D721Med (cell line): ENCODE measurements at regions not wholly inside any gene's neighbourhood (a gene's known extent, or its start where the extent isn't known, plus 50 kb on each side); places are given as distances from the start of the nearest gene placed in this dataset.

Experiments
- DNase-seq: peaks from one replicate; pipeline ENCODE4 v3.0.0; 2011; ENCODE audit warnings: low spot score; ENCODE audit not compliant: insufficient read length
- FAIRE-seq: peaks from 2 replicates; lab custom pipeline; 2011; peaks lifted over from hg19 to GRCh38; lab: Jason Lieb, UNC
- TF ChIP-seq, protein P1 (sequence below): IDR thresholded peaks from 2 replicates; pipeline ENCODE4 v1.5.1; 2012; ENCODE audit warnings: mild to moderate bottlenecking, control low read depth; ENCODE audit not compliant: insufficient read depth; ENCODE audit errors: missing control alignments

- TF ChIP-seq, protein P1, sequence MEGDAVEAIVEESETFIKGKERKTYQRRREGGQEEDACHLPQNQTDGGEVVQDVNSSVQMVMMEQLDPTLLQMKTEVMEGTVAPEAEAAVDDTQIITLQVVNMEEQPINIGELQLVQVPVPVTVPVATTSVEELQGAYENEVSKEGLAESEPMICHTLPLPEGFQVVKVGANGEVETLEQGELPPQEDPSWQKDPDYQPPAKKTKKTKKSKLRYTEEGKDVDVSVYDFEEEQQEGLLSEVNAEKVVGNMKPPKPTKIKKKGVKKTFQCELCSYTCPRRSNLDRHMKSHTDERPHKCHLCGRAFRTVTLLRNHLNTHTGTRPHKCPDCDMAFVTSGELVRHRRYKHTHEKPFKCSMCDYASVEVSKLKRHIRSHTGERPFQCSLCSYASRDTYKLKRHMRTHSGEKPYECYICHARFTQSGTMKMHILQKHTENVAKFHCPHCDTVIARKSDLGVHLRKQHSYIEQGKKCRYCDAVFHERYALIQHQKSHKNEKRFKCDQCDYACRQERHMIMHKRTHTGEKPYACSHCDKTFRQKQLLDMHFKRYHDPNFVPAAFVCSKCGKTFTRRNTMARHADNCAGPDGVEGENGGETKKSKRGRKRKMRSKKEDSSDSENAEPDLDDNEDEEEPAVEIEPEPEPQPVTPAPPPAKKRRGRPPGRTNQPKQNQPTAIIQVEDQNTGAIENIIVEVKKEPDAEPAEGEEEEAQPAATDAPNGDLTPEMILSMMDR = no peak
- FAIRE-seq = peak; percentile 21
Measured at GRCh38 chr1:222129041-222129440, 387.2 kb upstream of the DUSP10 start.

DNA sequence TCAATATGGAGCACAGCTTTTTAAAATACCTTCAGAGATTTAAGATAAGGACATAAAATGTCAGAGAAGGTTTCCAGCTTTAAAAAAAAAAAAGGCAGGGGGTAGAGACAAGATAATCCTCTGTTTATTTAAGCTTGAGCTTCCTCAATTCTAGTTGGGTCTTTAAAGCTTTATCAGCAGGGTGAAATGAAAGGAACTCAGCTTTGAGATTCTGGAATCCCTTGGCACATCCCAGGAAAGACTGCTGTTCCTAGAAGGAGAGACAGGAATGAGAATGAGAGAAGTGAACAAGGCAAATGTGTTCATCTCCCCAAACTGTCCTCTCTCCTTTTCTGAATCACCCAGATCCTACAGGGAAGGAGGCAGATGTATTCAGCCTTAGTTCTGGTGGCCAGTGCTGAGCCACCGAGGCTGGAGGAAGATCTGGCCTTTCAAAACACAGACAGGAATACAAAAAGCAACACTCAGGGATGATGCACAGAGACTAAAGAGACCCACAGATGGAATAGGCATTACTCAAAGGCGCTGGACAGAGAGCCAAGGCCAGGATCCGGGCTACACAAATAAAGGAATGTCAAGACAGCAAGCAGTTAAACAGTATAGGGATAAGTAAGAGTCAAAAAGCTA is 385.8 kb upstream of the DUSP10 start:
- FAIRE-seq = no peak
- TF ChIP-seq, protein P1 = no peak
- no peak for DNase-seq

More at GRCh38 chr1:222129041-222129440, 387.2 kb upstream of the DUSP10 start:
- no peak for DNase-seq

GRCh38 chr1:222127096-222127495 is 385.2 kb upstream of the DUSP10 start:
- DNase-seq (no peak), FAIRE-seq (no peak)

DNA sequence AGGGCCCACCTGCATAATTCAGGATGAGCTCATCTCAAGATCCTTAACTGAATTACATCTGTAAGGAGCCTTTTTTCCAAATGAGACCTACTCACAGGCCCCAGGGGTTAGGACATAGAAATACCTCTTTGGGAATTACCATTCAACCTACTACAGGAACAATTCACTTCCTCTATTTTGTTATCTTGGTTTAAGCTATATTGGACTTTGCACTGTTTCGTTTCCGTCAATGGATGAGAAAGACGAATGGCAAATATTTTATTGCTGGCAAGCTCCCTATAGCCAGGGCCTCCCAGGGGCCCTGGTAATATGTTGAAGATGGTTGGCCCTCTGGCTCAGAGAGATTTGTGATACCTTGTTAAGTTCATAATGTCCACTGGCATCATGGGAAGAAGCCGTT is 384.2 kb upstream of the DUSP10 start:
- TF ChIP-seq, protein P1 = no peak
- DNase-seq = no peak
- FAIRE-seq = no peak

More at GRCh38 chr1:222127096-222127495, 385.2 kb upstream of the DUSP10 start:
- TF ChIP-seq, protein P1 = no peak

- TF ChIP-seq, protein P1 = peak; percentile 52
- DNase-seq (no peak), FAIRE-seq (no peak)
Measured at GRCh38 chr1:222124602-222125001, 382.7 kb upstream of the DUSP10 start.

GRCh38 chr1:222123111-222123510 is 381.2 kb upstream of the DUSP10 start:
- DNase-seq (no peak), FAIRE-seq (no peak)
- TF ChIP-seq, protein P1 = no peak

DNA sequence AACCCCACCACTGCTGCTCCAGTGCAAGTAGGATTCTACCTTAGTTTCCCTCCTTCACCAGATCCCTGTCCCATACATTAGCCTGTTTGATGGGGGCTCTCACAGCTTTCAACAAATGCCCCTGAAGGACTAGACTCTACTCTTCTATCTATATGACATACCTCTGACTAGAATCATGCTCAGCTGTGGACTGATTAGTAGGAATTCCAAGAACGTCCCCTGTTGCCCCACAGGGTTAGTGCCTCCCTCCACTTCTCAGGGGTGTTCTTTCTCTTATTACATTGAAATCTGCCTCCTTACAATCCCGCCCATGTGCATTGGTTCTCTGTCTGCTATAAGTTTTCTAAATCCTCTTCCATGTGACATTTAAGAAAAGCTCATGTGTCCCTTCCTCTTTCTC is 375.9 kb upstream of the DUSP10 start:
- DNase-seq = no peak
- TF ChIP-seq, protein P1 = no peak
- no peak for FAIRE-seq
